ENCODE measurements at regions not wholly inside any gene's neighbourhood (a gene's known extent, or its start where the extent isn't known, plus 50 kb on each side); places are given as distances from the start of the nearest gene placed in this dataset.

DNA sequence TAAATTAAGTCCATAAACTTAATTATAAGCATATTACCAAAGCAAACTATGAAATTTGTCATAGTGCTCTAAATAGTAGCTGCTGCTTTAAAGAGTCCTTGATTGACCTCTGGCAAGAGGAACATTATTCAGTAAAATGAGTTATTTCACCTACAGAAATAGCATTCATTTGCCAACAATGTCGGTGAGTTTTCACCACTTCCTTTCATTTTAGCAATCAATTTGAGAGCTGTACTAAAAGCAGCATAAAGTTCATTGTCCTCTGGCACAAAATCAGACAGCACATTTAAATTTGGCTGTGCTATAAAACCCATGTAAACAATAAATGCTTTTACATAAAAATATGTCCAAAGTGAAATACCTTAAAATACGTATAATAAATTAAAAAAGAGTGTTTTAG lies 1515.7 kb downstream of the SI start:
- no peak overlapping the region for H3K27ac ChIP-seq (ENCODE audit: low read depth, low read length)
- RAD21 ChIA-PET (ENCODE audit: low non-redundant PET in 1 of 2, low total read pairs in 2 of 2, uncharacterized antibody in 2 of 2, unreplicated experiment in 2 of 2), result no interaction called here
- no peak overlapping the region for H3K4me3 ChIP-seq (replicated peaks in 1 of 2; ENCODE audit: low read depth in 1 of 2, low read length in 2 of 2)
- TF ChIP-seq SIN3A (IDR thresholded peaks at IDR 0.05; ENCODE audit: low read depth) (no peak), ELF1 (IDR thresholded peaks at IDR 0.05; ENCODE audit: borderline replicate concordance, low read depth) (no peak), CTCF (IDR thresholded peaks at IDR 0.05 in 2 of 3, conservative IDR thresholded peaks at IDR 0.05 in 1 of 3; ENCODE audit: borderline replicate concordance in 1 of 3, insufficient read depth in 1 of 3, low read depth in 2 of 3, low read length in 2 of 3) (no peak), ZNF274 (IDR thresholded peaks at IDR 0.05; ENCODE audit: low read depth, low read length) (no peak), SP1 (IDR thresholded peaks at IDR 0.05; ENCODE audit: low read depth) (no peak), FOSL1 (IDR thresholded peaks at IDR 0.05; ENCODE audit: low read depth) (no peak), EGR1 (IDR thresholded peaks at IDR 0.05; ENCODE audit: low read depth) (no peak), EZH2phosphoT487 (IDR thresholded peaks at IDR 0.05; ENCODE audit: borderline replicate concordance) (no peak), JUND (IDR thresholded peaks at IDR 0.05) (no peak), ZBTB33 (IDR thresholded peaks at IDR 0.05; ENCODE audit: extremely low read depth, insufficient replicate concordance, low read length) (no peak), ZFX (IDR thresholded peaks at IDR 0.05) (no peak), SRF (IDR thresholded peaks at IDR 0.05; ENCODE audit: low read depth) (no peak), TCF7L2 (IDR thresholded peaks at IDR 0.05; ENCODE audit: borderline replicate concordance, extremely low read depth, insufficient read depth, insufficient read length) (no peak), POLR2A (IDR thresholded peaks at IDR 0.05; ENCODE audit: borderline replicate concordance, extremely low read depth, insufficient read depth, insufficient read length) (no peak)
- TF ChIP-seq, protein P1, sequence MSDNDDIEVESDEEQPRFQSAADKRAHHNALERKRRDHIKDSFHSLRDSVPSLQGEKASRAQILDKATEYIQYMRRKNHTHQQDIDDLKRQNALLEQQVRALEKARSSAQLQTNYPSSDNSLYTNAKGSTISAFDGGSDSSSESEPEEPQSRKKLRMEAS (IDR thresholded peaks at IDR 0.05), result no peak
- intact Hi-C loops (cut with micrococcal nuclease), result no loop called here
- ATAC-seq, result no peak
- no TSS peak for BruUV-seq (replicated peaks)
- H3K4me1 ChIP-seq (ENCODE audit: control insufficient read depth in 1 of 2, insufficient read depth in 2 of 2, low read length in 2 of 2), result no peaks in the 10 kb centered on the region
- H3K9me3 ChIP-seq (ENCODE audit: control insufficient read depth in 1 of 2, insufficient read depth in 1 of 2, low read depth in 1 of 2, low read length in 2 of 2), result peaks cover 0 to 5% of the 10 kb centered on the region in 2 experiments; a peak in 1 of 4 replicates
- H3K36me3 ChIP-seq (ENCODE audit: control insufficient read depth in 1 of 2, insufficient read depth in 2 of 2, low read length in 2 of 2), result no peaks in the 10 kb centered on the region
- H3K79me2 ChIP-seq (ENCODE audit: insufficient read depth, low read length), result no peaks in the 10 kb centered on the region
- no peak overlapping the region for H3K9ac ChIP-seq (ENCODE audit: low read length)
- CTCF ChIA-PET, result no interaction called here
- no peaks in the 10 kb centered on the region for H4K20me1 ChIP-seq (ENCODE audit: insufficient read depth)
- no peaks in the 10 kb centered on the region for H3K27me3 ChIP-seq (ENCODE audit: insufficient read depth, low read length)
- no peaks in the 10 kb centered on the region for H3K9me2 ChIP-seq (ENCODE audit: insufficient read depth)
- DNase-seq (ENCODE audit: low read depth, low spot score), result no peak
- no peak overlapping the region for H2AFZ ChIP-seq (ENCODE audit: low read depth, low read length, poor library complexity, severe bottlenecking)
- POLR2A ChIA-PET, result no interaction called here
- H3K4me2 ChIP-seq (ENCODE audit: low read length), result no peak overlapping the region

Data from HCT116 (cell line).